GM12878 (cell line): ENCODE measurements at regions not wholly inside any gene's neighbourhood (a gene's known extent, or its start where the extent isn't known, plus 50 kb on each side); places are given as distances from the start of the nearest gene placed in this dataset.
"Not testable (repeated sequence)": the region's sequence is repeated elsewhere in the genome, so short reads cannot be mapped to it uniquely, and the experiment has no call there.

Source experiments
- ASH2L ChIP-seq: fragments of 300-600, 200-600 bp; sonication (generic); IDR thresholded peaks from 2 replicates; pipeline ENCODE4 v1.6.1; 2017; ENCODE audit warnings: low read depth, mild to moderate bottlenecking, borderline replicate concordance
- BACH1 ChIP-seq: fragments of 450-650 bp; IDR thresholded peaks from 2 replicates; pipeline ENCODE4 v1.6.1; 2017; ENCODE audit warnings: mild to moderate bottlenecking, borderline replicate concordance
- CEBPB ChIP-seq, 2 experiments: fragments of 150-350 bp in 1 of 2; IDR thresholded peaks; 2 replicates each; pipeline ENCODE4 v1.6.1; 2012 to 2014; ENCODE audit warnings: low read depth in 2 of 2, low read length in 2 of 2, borderline replicate concordance in 1 of 2, inconsistent platforms in 1 of 2
- CTCF ChIP-seq, 3 experiments: IDR thresholded peaks in 2 of 3; conservative IDR thresholded peaks in 1 of 3; 2 replicates each; pipeline ENCODE4 v1.5.1; 2011; ENCODE audit warnings: low read depth in 3 of 3, low read length in 3 of 3, mild to moderate bottlenecking in 3 of 3, control low read depth in 2 of 3, moderate library complexity in 2 of 3, inconsistent platforms in 1 of 3, mixed read lengths in 1 of 3; ENCODE audit not compliant: control insufficient read depth in 2 of 3, insufficient read depth in 1 of 3; ENCODE audit errors: extremely low read depth in 1 of 3
- EZH2 ChIP-seq: IDR thresholded peaks from 2 replicates; pipeline ENCODE4 v1.6.1; 2012; ENCODE audit warnings: low read depth, mild to moderate bottlenecking, control low read depth, inconsistent platforms, low read length, borderline replicate concordance; ENCODE audit not compliant: control insufficient read depth
- HDAC2 ChIP-seq: fragments of 200-600 bp; sonication (generic); IDR thresholded peaks from 2 replicates; pipeline ENCODE4 v1.6.1; 2017
- JUND ChIP-seq: IDR thresholded peaks from 2 replicates; pipeline ENCODE4 v1.6.1; 2012; ENCODE audit warnings: low read depth, mild to moderate bottlenecking, low read length, improper control_type of control experiment, moderate library complexity
- MEF2A ChIP-seq: IDR thresholded peaks from 2 replicates; pipeline ENCODE4 v1.6.1; 2011; ENCODE audit warnings: low read depth, mild to moderate bottlenecking, low read length, moderate library complexity; ENCODE audit not compliant: insufficient read depth
- NFYB ChIP-seq: IDR thresholded peaks from 2 replicates; pipeline ENCODE4 v1.6.1; 2011; ENCODE audit warnings: low read depth, mild to moderate bottlenecking, low read length, improper control_type of control experiment, moderate library complexity; ENCODE audit not compliant: insufficient read depth
- NRF1 ChIP-seq: conservative IDR thresholded peaks from 2 replicates; pipeline ENCODE4 v1.6.1; 2011; ENCODE audit warnings: mild to moderate bottlenecking, low read depth, low read length, improper control_type of control experiment
- POLR2A ChIP-seq: IDR thresholded peaks from 2 replicates; pipeline ENCODE4 v1.6.1; 2011; ENCODE audit warnings: low read depth, mild to moderate bottlenecking, low read length
- USF2 ChIP-seq: IDR thresholded peaks from 2 replicates; pipeline ENCODE4 v1.6.1; 2011; ENCODE audit warnings: low read depth, low read length, improper control_type of control experiment, borderline replicate concordance
- ZBTB33 ChIP-seq: fragments of 450-650 bp; IDR thresholded peaks from 2 replicates; pipeline ENCODE4 v1.6.1; 2017; ENCODE audit warnings: mild to moderate bottlenecking
- ZNF274 ChIP-seq: IDR thresholded peaks from one replicate; pipeline ENCODE4 v1.8.0; 2011; ENCODE audit not compliant: insufficient read length, insufficient read depth

GRCh38 chr21:6090286-6090908 is 4431.0 kb upstream of the TPTE start:
- TF ChIP-seq BACH1; ASH2L; JUND; CTCF (IDR thresholded peaks at IDR 0.05 in 2 of 3, conservative IDR thresholded peaks at IDR 0.05 in 1 of 3; ENCODE audit: control insufficient read depth in 2 of 3, extremely low read depth in 1 of 3, insufficient read depth in 1 of 3, low read depth in 3 of 3, low read length in 3 of 3); CEBPB (IDR thresholded peaks at IDR 0.05; ENCODE audit: borderline replicate concordance in 1 of 2, low read depth in 2 of 2, low read length in 2 of 2); POLR2A; USF2; NRF1; ZBTB33; MEF2A; EZH2; HDAC2; ZNF274; NFYB: not testable (repeated sequence)
